ENCODE measurements at regions not wholly inside any gene's neighbourhood (a gene's known extent, or its start where the extent isn't known, plus 50 kb on each side); places are given as distances from the start of the nearest gene placed in this dataset.

DNA sequence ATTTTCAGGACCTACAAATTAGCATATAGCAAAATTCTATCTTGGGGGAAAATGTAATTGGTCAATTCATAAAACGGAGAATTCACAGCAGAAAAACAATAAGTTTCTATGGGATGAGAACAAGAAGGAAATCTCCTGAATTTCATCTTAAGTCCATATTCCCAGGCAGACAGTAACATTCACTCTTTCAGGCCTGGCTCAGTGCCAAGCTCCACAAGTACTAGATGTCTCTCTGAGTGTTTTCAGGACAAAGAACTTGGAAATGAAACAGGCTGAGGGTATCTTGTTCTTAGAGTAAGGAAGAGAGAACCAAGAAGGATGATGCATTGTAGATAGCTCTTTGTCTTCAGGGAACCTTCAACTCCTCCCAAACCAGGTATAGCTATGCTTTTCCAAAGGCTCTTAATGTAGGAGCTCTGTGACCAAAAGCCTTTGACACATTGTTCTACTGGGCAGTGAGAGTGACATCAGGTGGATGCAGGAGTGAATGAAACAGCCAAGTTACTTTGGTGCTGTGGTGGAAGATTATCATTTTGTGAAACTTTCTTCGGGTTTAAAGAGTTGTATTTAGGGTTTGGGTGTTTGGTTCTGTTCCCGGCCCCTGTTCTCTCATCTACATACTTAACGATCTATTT, 298.3 kb downstream of the GPATCH2 start:
- TF ChIP-seq CTCF (conservative IDR thresholded peaks at IDR 0.05; ENCODE audit: low read length) (no peak), EZH2phosphoT487 (IDR thresholded peaks at IDR 0.05; ENCODE audit: borderline replicate concordance) (no peak)

Measured in Loucy (cell line).